RCC 7860 (cell line): ENCODE measurements at regions not wholly inside any gene's neighbourhood (a gene's known extent, or its start where the extent isn't known, plus 50 kb on each side); places are given as distances from the start of the nearest gene placed in this dataset.

ENCODE experiments used
- DNase-seq: peaks from one replicate; pipeline ENCODE4 v3.0.0-alpha.2; 2015; ENCODE audit warnings: low spot score
- FAIRE-seq: peaks from 2 replicates; lab custom pipeline; 2012; peaks lifted over from hg19 to GRCh38; lab: Jason Lieb, UNC

DNA sequence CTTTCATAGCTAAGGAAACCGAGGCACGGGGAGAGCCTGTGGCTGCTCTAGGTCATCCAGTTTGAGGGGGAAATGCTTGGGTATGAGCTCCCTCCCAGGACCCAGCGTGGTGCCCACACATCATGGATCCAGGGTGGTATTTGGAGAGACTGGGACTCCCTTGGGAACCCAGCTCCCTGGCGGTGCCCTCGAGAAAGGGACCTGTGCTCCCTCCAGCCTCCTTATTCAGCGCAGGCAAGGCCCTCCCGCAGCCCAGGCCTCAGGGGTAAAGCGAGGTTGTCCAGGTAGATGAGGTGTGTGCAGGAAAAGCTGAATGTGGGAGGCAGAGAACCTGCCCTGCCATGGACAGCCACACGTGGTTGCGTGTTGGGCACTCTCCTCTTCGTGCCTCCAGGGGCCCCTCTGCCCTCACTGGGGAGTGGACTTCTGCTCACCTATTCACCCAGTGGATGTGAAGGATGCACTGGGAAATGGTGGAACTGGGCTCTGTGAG is 53.8 kb upstream of the GPR78 start:
- no peak for FAIRE-seq
- no peak for DNase-seq

DNA sequence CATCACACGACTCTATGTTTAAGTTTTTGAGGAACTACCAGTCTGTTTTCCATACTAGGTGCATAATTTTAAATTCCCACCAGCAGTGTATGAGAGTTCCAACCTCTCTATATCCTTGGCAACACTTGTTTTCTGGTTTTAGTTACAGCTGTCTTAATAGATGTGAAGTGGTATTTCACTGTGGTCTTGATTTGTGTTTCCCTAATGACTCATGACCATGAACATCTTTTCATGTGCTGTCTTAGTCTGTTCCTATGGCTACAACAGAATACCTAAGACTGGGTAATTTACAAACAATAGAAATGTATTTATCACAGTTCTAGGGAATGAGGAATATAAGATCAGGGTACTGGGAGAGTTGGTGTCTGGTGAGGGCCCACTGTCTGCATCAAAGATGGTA is 51.5 kb upstream of the GPR78 start:
- FAIRE-seq, result no peak
- peak; percentile 31 for DNase-seq
